Memory B cell (primary cell): ENCODE measurements at regions not wholly inside any gene's neighbourhood (a gene's known extent, or its start where the extent isn't known, plus 50 kb on each side); places are given as distances from the start of the nearest gene placed in this dataset.
"Not testable (repeated sequence)": the region's sequence is repeated elsewhere in the genome, so short reads cannot be mapped to it uniquely, and the experiment has no call there.

Experiments used
- ATAC-seq: fragments of 150-1000 bp; cut with Tn5 transposase; 2 replicates; pipeline ENCODE4 v1.10.0; 2021; ENCODE audit warnings: low read depth, mild to moderate bottlenecking, moderate library complexity
- DNase-seq, 2 donors: peaks; one replicate each; pipeline ENCODE4 v3.0.0; 2022; ENCODE audit warnings: low spot score in 2 of 2
- H3K27ac Mint-ChIP-seq: one replicate; pipeline ENCODE4 v1.8.0; 2022; ENCODE audit warnings: mild to moderate bottlenecking, moderate library complexity, mixed read lengths
- H3K27me3 Mint-ChIP-seq: one replicate; pipeline ENCODE4 v1.8.0; 2022; ENCODE audit warnings: mixed read lengths
- H3K36me3 Mint-ChIP-seq: one replicate; pipeline ENCODE4 v1.8.0; 2022; ENCODE audit warnings: mild to moderate bottlenecking, mixed read lengths
- H3K4me1 Mint-ChIP-seq: one replicate; pipeline ENCODE4 v1.8.0; 2022; ENCODE audit warnings: mixed read lengths
- H3K4me3 Mint-ChIP-seq: one replicate; pipeline ENCODE4 v1.8.0; 2022; ENCODE audit warnings: mild to moderate bottlenecking, moderate library complexity, mixed read lengths
- H3K9me3 Mint-ChIP-seq: one replicate; pipeline ENCODE4 v1.8.0; 2022; ENCODE audit warnings: mixed read lengths

GRCh38 chr13:50529154-50529882, 314.2 kb downstream of the DLEU7 start:
- Mint-ChIP-seq H3K4me3 (no peak overlapping the region), H3K36me3 (peaks cover 3% of the 10 kb centered on the region), H3K4me1 (peaks cover 29% of the 10 kb centered on the region), H3K27ac (no peak overlapping the region), H3K9me3 (peaks cover 3% of the 10 kb centered on the region), H3K27me3 (no peaks in the 10 kb centered on the region)
- no peak for ATAC-seq
- DNase-seq, result no peak

GRCh38 chr13:50531917-50532899, 311.3 kb downstream of the DLEU7 start:
- no peak for ATAC-seq
- Mint-ChIP-seq H3K27ac (no peak overlapping the region), H3K9me3 (peaks cover 10% of the 10 kb centered on the region), H3K4me1 (peaks cover 22% of the 10 kb centered on the region), H3K36me3 (peaks cover 14% of the 10 kb centered on the region), H3K4me3 (no peak overlapping the region), H3K27me3 (no peaks in the 10 kb centered on the region)
- no peak for DNase-seq

GRCh38 chr13:50535050-50535449, 308.4 kb downstream of the DLEU7 start:
- DNase-seq (no peak), ATAC-seq (no peak)
- Mint-ChIP-seq H3K9me3 (peaks cover 13% of the 10 kb centered on the region), H3K27me3 (no peaks in the 10 kb centered on the region), H3K36me3 (peaks cover 16% of the 10 kb centered on the region), H3K4me3 (no peak overlapping the region), H3K27ac (no peak overlapping the region), H3K4me1 (peaks cover 8% of the 10 kb centered on the region)

GRCh38 chr13:50537029-50537428, 306.5 kb downstream of the DLEU7 start:
- H3K27ac Mint-ChIP-seq, result no peak overlapping the region
- H3K4me3 Mint-ChIP-seq, result no peak overlapping the region
- DNase-seq (no peak), ATAC-seq (no peak)
- H3K4me1 Mint-ChIP-seq, result peaks cover 3% of the 10 kb centered on the region
- H3K9me3 Mint-ChIP-seq, result peaks cover 13% of the 10 kb centered on the region
- H3K36me3 Mint-ChIP-seq, result peaks cover 16% of the 10 kb centered on the region
- no peaks in the 10 kb centered on the region for H3K27me3 Mint-ChIP-seq

GRCh38 chr13:50539791-50540530, 303.5 kb downstream of the DLEU7 start:
- Mint-ChIP-seq H3K9me3 (peaks cover 10% of the 10 kb centered on the region), H3K27me3 (no peaks in the 10 kb centered on the region), H3K4me3 (no peak overlapping the region), H3K27ac (no peak overlapping the region), H3K4me1 (no peaks in the 10 kb centered on the region), H3K36me3 (peaks cover 13% of the 10 kb centered on the region)
- ATAC-seq (no peak), DNase-seq (no peak)

- Mint-ChIP-seq H3K9me3 (peaks cover 3% of the 10 kb centered on the region), H3K27me3 (no peaks in the 10 kb centered on the region), H3K4me3 (no peak overlapping the region), H3K4me1 (peaks cover under 1% of the 10 kb centered on the region), H3K27ac (no peak overlapping the region), H3K36me3 (peaks cover 2% of the 10 kb centered on the region)
- no peak for DNase-seq
- no peak for ATAC-seq
Observed at GRCh38 chr13:50543141-50543540, 300.4 kb downstream of the DLEU7 start.

- Mint-ChIP-seq H3K36me3 (peaks cover 2% of the 10 kb centered on the region), H3K27ac (no peak overlapping the region), H3K27me3 (no peaks in the 10 kb centered on the region), H3K4me1 (peaks cover 3% of the 10 kb centered on the region), H3K9me3 (no peaks in the 10 kb centered on the region), H3K4me3 (no peak overlapping the region)
- ATAC-seq (no peak), DNase-seq (no peak)
Observed at GRCh38 chr13:50543782-50544181, 299.7 kb downstream of the DLEU7 start.

- Mint-ChIP-seq H3K27ac (no peak overlapping the region), H3K27me3 (no peaks in the 10 kb centered on the region), H3K9me3 (no peaks in the 10 kb centered on the region), H3K36me3 (peaks cover 2% of the 10 kb centered on the region), H3K4me1 (peaks cover 3% of the 10 kb centered on the region), H3K4me3 (no peak overlapping the region)
- DNase-seq (no peak), ATAC-seq (no peak)
Observed at GRCh38 chr13:50544211-50544610, 299.3 kb downstream of the DLEU7 start.

GRCh38 chr13:50547175-50547574, 296.3 kb downstream of the DLEU7 start:
- H3K27ac Mint-ChIP-seq, H3K9me3 Mint-ChIP-seq, H3K27me3 Mint-ChIP-seq, H3K4me3 Mint-ChIP-seq, ATAC-seq, H3K36me3 Mint-ChIP-seq, DNase-seq: not testable (repeated sequence)
- H3K4me1 Mint-ChIP-seq, result peaks cover 10% of the 10 kb centered on the region

- no peak for ATAC-seq
- H3K9me3 Mint-ChIP-seq, result no peaks in the 10 kb centered on the region
- H3K27ac Mint-ChIP-seq, result no peak overlapping the region
- no peak overlapping the region for H3K4me3 Mint-ChIP-seq
- peaks cover 10% of the 10 kb centered on the region for H3K4me1 Mint-ChIP-seq
- no peaks in the 10 kb centered on the region for H3K27me3 Mint-ChIP-seq
- DNase-seq, result no peak
- peaks cover 2% of the 10 kb centered on the region for H3K36me3 Mint-ChIP-seq
Observed at GRCh38 chr13:50548586-50548985, 294.9 kb downstream of the DLEU7 start.

- peaks cover 10% of the 10 kb centered on the region for H3K4me1 Mint-ChIP-seq
- no peak for ATAC-seq
- peaks cover 6% of the 10 kb centered on the region for H3K36me3 Mint-ChIP-seq
- no peak overlapping the region for H3K27ac Mint-ChIP-seq
- peaks cover 2% of the 10 kb centered on the region for H3K9me3 Mint-ChIP-seq
- H3K27me3 Mint-ChIP-seq, result no peaks in the 10 kb centered on the region
- no peak for DNase-seq
- H3K4me3 Mint-ChIP-seq, result no peak overlapping the region
Observed at GRCh38 chr13:50549221-50549942, 294.1 kb downstream of the DLEU7 start.

GRCh38 chr13:50550151-50550550, 293.3 kb downstream of the DLEU7 start:
- Mint-ChIP-seq H3K4me3 (no peak overlapping the region), H3K27ac (no peak overlapping the region), H3K4me1 (peaks cover 10% of the 10 kb centered on the region), H3K27me3 (no peaks in the 10 kb centered on the region), H3K9me3 (peaks cover 2% of the 10 kb centered on the region), H3K36me3 (peaks cover 7% of the 10 kb centered on the region)
- DNase-seq (no peak), ATAC-seq (no peak)

GRCh38 chr13:50552424-50552966, 291.0 kb downstream of the DLEU7 start:
- Mint-ChIP-seq H3K4me1 (peaks cover 13% of the 10 kb centered on the region), H3K36me3 (peaks cover 7% of the 10 kb centered on the region), H3K9me3 (peaks cover 2% of the 10 kb centered on the region), H3K4me3 (no peak overlapping the region), H3K27me3 (no peaks in the 10 kb centered on the region), H3K27ac (no peak overlapping the region)
- DNase-seq (no peak), ATAC-seq (no peak)
